ENCODE measurements at regions not wholly inside any gene's neighbourhood (a gene's known extent, or its start where the extent isn't known, plus 50 kb on each side); places are given as distances from the start of the nearest gene placed in this dataset.

- Histone ChIP-seq H3K4me1 (no peaks in the 10 kb centered on the region), H3K36me3 (ENCODE audit: low read depth, missing control alignments) (no peaks in the 10 kb centered on the region), H3K9me3 (no peaks in the 10 kb centered on the region), H3K4me3 (no peak overlapping the region), H3K27ac (no peak overlapping the region), H3K27me3 (no peaks in the 10 kb centered on the region)
- DNase-seq, result no peak
- TF ChIP-seq, protein P1, sequence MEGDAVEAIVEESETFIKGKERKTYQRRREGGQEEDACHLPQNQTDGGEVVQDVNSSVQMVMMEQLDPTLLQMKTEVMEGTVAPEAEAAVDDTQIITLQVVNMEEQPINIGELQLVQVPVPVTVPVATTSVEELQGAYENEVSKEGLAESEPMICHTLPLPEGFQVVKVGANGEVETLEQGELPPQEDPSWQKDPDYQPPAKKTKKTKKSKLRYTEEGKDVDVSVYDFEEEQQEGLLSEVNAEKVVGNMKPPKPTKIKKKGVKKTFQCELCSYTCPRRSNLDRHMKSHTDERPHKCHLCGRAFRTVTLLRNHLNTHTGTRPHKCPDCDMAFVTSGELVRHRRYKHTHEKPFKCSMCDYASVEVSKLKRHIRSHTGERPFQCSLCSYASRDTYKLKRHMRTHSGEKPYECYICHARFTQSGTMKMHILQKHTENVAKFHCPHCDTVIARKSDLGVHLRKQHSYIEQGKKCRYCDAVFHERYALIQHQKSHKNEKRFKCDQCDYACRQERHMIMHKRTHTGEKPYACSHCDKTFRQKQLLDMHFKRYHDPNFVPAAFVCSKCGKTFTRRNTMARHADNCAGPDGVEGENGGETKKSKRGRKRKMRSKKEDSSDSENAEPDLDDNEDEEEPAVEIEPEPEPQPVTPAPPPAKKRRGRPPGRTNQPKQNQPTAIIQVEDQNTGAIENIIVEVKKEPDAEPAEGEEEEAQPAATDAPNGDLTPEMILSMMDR (IDR thresholded peaks at IDR 0.05), result no peak
- TF ChIP-seq POLR2A (IDR thresholded peaks at IDR 0.05), result no peak
- intact Hi-C loops (cut with DNase I; ENCODE audit: low total_unique reads), result no loop called here
- 29 to 42% methylated on average over 5 to 7 of the region's 7 CpGs for WGBS, 2 donors
Measured at GRCh38 chrX:107565931-107566603, 62.2 kb upstream of the PRPS1 start.

DNA sequence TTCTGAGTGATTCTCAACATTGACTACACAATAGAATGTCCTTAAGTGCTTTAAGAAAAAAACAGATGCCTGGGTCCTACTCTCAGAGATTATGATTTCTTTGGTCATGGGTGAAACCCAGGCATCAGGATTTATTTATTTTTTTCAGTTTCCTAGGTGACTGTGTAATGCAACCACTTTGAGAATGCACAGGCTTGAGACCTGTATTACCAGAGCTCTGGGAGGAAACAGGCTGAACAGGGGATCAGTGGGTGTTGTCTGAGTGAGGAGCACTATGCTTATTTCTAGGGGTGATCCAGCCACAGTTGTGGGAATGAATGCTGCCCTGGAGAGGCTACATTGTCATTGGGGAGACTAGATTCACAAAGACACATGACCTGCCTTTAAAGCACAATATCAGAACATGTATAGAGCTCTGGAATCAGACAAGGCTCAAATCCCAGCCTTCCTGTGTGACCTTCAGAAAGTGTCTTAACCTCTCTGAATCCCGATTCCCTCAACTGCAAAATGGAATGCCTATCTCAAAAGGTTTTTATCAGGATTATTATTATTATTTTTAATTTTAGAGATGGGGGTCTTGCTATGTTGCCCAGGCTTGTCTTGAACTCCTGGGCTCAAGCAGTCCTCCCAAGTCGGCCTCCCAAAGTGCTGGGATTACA is 61.6 kb upstream of the PRPS1 start:
- WGBS, 2 donors, result 95% methylated on average over 2 of the region's 2 CpGs
- no peak for DNase-seq
- Histone ChIP-seq H3K27me3 (no peaks in the 10 kb centered on the region), H3K36me3 (ENCODE audit: low read depth, missing control alignments) (no peaks in the 10 kb centered on the region), H3K4me3 (no peak overlapping the region), H3K27ac (no peak overlapping the region), H3K9me3 (no peaks in the 10 kb centered on the region), H3K4me1 (no peaks in the 10 kb centered on the region)
- intact Hi-C loops (cut with DNase I; ENCODE audit: low total_unique reads), result no loop called here
- TF ChIP-seq, protein P1 (IDR thresholded peaks at IDR 0.05), result no peak
- TF ChIP-seq POLR2A (IDR thresholded peaks at IDR 0.05), result no peak

GRCh38 chrX:107567370-107567769 is 60.9 kb upstream of the PRPS1 start:
- H3K4me1 ChIP-seq, result no peaks in the 10 kb centered on the region
- DNase-seq, result no peak
- H3K9me3 ChIP-seq, result no peaks in the 10 kb centered on the region
- no peaks in the 10 kb centered on the region for H3K27me3 ChIP-seq
- H3K36me3 ChIP-seq (ENCODE audit: low read depth, missing control alignments), result no peaks in the 10 kb centered on the region
- no peak overlapping the region for H3K4me3 ChIP-seq
- no peak overlapping the region for H3K27ac ChIP-seq
- WGBS, 2 donors, result 36 to 42% methylated on average over 2 of the region's 2 CpGs
- TF ChIP-seq, protein P1 (IDR thresholded peaks at IDR 0.05), result no peak
- TF ChIP-seq POLR2A (IDR thresholded peaks at IDR 0.05), result no peak
- intact Hi-C loops (cut with DNase I; ENCODE audit: low total_unique reads), result no loop called here

GRCh38 chrX:107571296-107571998 is 56.9 kb upstream of the PRPS1 start:
- intact Hi-C loops (cut with DNase I; ENCODE audit: low total_unique reads), result no loop called here
- no peaks in the 10 kb centered on the region for H3K9me3 ChIP-seq
- no peak overlapping the region for H3K4me3 ChIP-seq
- H3K4me1 ChIP-seq, result no peaks in the 10 kb centered on the region
- TF ChIP-seq, protein P1 (IDR thresholded peaks at IDR 0.05), result no peak
- no peak for TF ChIP-seq POLR2A (IDR thresholded peaks at IDR 0.05)
- no peak overlapping the region for H3K27ac ChIP-seq
- no peaks in the 10 kb centered on the region for H3K36me3 ChIP-seq (ENCODE audit: low read depth, missing control alignments)
- no peaks in the 10 kb centered on the region for H3K27me3 ChIP-seq
- 88 to 89% methylated on average over 9 of the region's 9 CpGs for WGBS, 2 donors
- no peak for DNase-seq
